SU-DHL-6 (cell line): ENCODE measurements at regions not wholly inside any gene's neighbourhood (a gene's known extent, or its start where the extent isn't known, plus 50 kb on each side); places are given as distances from the start of the nearest gene placed in this dataset.

Source experiments
- EZH2phosphoT487 ChIP-seq: fragments of 200-600 bp; sonication (generic), shearing (Covaris generic); conservative IDR thresholded peaks from 2 replicates; pipeline ENCODE4 v1.6.1; 2018; ENCODE audit warnings: mild to moderate bottlenecking, antibody characterized with exemption, low read length, moderate library complexity, mixed read lengths
- TF ChIP-seq, protein P1 (sequence below): fragments of 200-600 bp; sonication (generic); IDR thresholded peaks from one replicate; pipeline ENCODE4 v1.5.1; 2017; ENCODE audit warnings: antibody characterized with exemption, mild to moderate bottlenecking, low read length, moderate library complexity; ENCODE audit not compliant: insufficient read depth, poor library complexity, severe bottlenecking

DNA sequence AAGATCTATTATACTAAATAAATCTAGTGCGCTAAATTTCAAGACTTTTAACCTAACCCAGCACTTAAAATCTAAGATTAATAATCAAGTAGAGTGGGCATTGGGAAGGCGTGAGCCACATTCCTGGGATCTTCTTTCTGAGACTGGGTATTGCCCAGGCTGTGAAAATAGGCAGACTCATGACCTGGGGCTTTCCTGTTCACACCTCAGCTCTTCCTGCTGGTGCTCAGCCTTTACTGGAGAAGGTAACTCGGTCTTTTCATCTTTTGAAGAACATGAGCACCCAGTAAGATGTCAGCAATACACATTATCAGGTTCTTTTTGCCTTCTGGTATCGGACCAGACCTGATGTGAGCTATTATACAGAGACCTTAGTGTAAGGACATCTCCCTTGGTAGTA lies 500.5 kb downstream of the PLCL1 start:
- TF ChIP-seq, protein P1, sequence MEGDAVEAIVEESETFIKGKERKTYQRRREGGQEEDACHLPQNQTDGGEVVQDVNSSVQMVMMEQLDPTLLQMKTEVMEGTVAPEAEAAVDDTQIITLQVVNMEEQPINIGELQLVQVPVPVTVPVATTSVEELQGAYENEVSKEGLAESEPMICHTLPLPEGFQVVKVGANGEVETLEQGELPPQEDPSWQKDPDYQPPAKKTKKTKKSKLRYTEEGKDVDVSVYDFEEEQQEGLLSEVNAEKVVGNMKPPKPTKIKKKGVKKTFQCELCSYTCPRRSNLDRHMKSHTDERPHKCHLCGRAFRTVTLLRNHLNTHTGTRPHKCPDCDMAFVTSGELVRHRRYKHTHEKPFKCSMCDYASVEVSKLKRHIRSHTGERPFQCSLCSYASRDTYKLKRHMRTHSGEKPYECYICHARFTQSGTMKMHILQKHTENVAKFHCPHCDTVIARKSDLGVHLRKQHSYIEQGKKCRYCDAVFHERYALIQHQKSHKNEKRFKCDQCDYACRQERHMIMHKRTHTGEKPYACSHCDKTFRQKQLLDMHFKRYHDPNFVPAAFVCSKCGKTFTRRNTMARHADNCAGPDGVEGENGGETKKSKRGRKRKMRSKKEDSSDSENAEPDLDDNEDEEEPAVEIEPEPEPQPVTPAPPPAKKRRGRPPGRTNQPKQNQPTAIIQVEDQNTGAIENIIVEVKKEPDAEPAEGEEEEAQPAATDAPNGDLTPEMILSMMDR, result no peak
- TF ChIP-seq EZH2phosphoT487, result no peak
